Peyer's patch (tissue), 4 donors: ENCODE measurements at regions not wholly inside any gene's neighbourhood (a gene's known extent, or its start where the extent isn't known, plus 50 kb on each side); places are given as distances from the start of the nearest gene placed in this dataset.

Source experiments
- CTCF ChIP-seq, 6 experiments: fragments of 450-650 bp in 4 of 6; fragments of 200-600 bp in 2 of 6; sonication (generic) in 1 of 6; IDR thresholded peaks; one replicate each; pipeline ENCODE4 v1.5.1; 2017 to 2019; ENCODE audit warnings: antibody characterized with exemption in 6 of 6, mild to moderate bottlenecking in 3 of 6, moderate library complexity in 1 of 6
- POLR2A ChIP-seq, 2 donors: fragments of 450-650 bp; IDR thresholded peaks; one replicate each; pipeline ENCODE4 v1.5.1; 2017; ENCODE audit warnings: antibody characterized with exemption in 2 of 2, mild to moderate bottlenecking in 2 of 2, moderate library complexity in 2 of 2

- TF ChIP-seq CTCF (IDR thresholded peaks at IDR 0.05) (no peak), POLR2A (IDR thresholded peaks at IDR 0.05) (no peak)
Observed at GRCh38 chr6:81981812-81982211, 229.3 kb upstream of the TENT5A start.
